HG03103 (cell line): ENCODE measurements at regions not wholly inside any gene's neighbourhood (a gene's known extent, or its start where the extent isn't known, plus 50 kb on each side); places are given as distances from the start of the nearest gene placed in this dataset.

ENCODE experiments used
- ATAC-seq: cut with Tn5 transposase; IDR thresholded peaks from one replicate; pipeline ENCODE4 v1.9.1; 2021; ENCODE audit warnings: low read depth; ENCODE audit not compliant: unreplicated experiment

DNA sequence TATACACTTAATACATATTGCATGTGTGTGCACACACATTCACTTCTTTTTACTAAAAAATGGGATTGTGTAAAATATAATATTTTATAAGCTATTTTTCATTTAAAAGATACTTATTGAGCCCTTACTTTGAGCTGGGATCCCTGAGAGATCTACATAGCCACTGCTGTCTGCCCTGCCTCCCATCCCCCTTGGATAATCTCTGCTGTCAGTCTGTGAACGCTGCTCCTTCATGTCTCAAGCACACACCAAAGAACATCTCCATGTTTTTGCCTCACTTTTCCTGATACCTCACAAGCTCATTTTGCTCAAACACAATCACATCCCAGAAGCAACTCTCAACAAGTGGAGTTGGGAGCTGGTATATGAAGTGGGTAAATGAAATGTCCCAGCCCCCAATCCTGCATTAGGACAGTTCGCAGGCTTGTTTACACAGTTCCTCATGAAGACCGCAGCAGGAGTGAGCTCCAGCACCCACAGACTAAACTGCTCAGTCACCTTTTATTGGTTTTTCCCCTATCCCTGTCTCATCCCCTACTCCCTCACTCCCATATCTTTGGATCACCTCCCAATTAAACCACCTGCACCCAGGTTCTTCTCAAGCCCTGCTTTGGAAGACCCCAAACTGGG lies 108.3 kb upstream of the FRY start:
- ATAC-seq, result no peak

DNA sequence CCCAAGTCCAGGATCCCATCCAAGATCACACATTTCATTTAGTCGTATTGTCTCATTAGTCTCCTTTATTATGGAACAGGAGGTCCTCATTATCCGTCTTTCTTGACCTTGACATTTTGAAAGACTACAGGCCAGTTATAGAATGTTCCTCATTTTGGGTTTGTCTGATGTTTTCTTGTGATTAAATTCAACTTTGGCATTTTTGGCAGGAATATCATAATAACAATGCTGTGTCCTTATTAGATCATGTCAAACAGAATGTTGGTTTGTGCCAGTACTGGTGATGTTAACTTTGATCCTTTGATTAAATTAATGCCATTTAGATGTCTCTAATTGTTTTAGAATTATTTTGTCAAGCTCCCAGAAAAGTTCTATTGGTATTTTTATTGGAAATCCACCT lies 106.5 kb upstream of the FRY start:
- ATAC-seq, result no peak

DNA sequence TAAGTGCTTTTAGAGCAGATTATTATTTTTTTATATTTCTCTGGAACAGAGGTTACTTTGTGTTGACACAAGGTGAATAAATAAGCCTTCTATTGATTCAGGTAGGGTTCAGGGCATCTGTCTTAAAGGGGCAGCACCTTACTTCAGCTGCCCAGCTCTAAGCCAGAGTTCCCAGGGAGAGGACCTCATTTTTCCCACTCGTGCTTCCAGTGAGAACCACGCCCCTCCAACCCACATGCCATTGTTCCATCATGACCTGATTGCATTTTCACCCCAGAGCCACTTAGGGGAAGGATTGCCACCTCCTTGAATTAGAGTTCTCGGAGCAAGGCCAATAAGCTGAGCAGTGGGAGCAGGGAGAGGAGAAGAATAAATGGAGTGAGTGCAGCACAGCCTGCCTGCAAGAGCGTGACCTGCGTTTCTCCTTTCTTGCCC lies 104.3 kb upstream of the FRY start:
- ATAC-seq, result no peak

DNA sequence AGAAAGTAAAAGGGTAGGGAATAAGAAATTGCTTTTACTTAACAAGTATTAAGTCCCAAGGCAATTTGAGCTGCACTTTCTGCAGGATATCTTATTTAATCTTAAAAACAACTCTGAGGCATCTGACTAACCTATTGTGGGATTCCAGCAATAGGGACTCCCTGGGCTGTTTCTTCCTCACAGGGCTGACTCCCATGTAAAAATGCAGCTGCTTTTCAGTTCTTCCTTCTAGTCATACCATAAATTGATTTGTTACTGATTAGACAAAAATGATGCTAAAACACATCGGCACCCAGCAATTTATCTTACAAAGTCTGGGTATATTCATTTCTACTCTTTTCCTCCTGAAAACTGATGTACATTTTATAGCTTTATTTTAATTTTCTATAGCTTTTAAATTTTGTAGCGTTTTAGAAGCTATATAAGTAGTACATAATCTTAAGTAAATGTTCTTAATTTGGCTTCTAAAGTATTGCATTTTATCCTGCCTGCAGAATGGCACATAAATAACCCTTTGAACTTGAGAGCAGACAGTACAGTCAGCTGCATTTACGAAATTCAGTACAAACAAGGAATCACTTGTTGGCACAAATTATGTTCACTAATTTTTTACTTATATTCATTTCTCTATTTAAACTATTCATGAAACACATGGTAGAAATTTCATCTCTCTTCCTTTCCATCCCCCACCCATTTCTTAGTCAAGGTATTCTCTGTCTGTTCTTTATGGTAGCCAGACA lies 102.4 kb upstream of the FRY start:
- no peak for ATAC-seq

DNA sequence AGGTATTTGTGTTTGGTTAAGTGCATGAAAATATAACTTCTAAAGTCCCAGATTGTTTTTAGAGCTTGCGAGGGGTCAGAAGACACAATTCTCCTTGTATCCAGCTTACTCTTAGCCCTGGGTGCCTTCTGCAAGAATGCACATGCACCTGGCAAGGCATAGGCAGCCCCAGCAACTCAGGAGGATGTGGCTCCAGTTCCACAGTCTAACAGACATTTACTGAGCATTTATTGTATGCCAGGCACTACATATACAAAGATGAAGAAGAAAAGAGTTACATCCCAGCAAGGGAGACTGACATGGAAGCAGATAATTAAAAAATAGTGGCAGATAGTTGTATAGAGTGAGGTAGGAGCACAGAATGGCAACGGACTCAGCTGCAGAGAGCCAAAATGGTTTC lies 101.1 kb upstream of the FRY start:
- peak; percentile 18 for ATAC-seq

DNA sequence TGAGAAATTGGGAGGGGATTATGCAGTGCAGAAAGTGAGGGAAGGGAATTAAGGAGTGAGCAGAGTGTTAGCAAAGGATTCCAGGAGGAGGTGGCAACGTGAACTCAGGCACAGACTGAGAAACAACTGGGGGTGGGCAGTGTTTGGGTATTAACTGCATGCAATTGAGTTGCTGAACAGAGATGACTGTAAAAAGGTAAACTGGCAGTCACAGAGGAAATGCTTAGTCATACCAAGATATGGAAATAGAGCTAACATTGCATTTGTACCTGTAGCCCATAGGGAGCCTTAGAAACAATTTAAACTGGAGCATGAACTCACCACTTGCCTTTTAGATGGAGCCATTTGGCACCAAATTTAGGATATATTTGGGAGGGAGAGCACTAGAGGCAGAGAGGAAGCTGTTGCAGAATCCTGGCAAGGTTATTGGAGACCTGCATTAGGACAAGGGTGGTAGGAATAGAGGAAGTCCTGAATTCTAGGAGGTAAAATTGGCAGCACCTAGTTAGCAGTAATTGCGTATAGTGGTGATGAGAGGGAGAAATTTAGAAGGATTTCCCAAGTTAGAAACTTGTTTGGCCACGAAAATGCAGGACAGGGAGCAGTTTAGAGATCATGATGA lies 100.6 kb upstream of the FRY start:
- ATAC-seq, result peak; percentile 98

DNA sequence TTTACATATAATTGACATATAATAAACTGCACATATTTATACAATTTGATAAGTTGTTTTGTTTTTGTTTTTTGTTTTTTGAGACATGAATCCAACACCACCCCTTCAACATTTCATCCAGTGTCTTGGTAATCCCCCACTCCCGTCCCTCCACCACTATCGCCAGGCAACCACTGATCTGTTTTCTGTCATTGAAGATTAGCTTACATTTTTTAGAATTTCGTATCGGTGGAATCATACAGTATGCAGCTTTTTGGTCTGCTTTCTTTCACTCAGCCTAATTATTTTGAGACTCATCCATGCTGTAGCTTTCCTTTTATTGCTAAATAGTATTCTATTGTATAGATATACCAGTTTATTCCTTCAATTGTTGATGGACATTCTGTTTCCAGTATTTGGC lies 94.1 kb upstream of the FRY start:
- no peak for ATAC-seq

DNA sequence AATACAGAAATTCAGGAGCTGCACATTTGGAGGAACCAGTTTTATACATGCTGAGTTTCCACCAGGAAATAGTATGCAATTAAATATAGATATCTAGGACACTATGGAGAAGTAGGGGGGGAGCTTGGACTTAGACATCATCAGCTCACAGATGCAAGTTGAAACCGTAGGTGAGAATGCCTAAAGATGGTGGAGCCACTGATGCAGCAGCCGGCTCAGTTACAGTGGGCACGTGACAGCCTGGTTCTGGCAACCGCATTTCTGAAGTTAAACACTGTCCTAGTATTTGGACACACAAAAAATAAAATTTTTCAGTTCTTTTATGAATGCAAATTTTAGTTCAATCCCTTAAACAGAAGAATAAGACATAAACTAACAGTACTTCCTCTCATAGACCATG lies 91.5 kb upstream of the FRY start:
- ATAC-seq, result no peak

DNA sequence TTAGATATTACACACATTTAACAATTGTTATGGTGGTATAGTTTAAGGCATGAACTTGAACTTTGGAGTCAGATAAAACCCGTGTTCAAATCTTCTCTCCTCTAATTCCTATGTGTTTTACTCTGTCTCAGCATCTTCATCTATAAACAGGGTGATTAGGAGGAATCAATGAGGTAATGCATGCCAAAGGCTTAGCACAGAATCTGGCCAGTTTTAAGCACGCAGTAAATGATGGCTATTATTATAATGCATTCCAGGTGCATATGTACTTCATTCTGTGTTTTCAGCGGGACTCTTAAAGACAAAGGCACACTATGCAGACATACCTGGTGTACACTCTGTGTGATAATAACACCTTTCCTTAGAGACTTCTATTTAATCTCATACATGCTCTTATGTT lies 88.0 kb upstream of the FRY start:
- no peak for ATAC-seq

DNA sequence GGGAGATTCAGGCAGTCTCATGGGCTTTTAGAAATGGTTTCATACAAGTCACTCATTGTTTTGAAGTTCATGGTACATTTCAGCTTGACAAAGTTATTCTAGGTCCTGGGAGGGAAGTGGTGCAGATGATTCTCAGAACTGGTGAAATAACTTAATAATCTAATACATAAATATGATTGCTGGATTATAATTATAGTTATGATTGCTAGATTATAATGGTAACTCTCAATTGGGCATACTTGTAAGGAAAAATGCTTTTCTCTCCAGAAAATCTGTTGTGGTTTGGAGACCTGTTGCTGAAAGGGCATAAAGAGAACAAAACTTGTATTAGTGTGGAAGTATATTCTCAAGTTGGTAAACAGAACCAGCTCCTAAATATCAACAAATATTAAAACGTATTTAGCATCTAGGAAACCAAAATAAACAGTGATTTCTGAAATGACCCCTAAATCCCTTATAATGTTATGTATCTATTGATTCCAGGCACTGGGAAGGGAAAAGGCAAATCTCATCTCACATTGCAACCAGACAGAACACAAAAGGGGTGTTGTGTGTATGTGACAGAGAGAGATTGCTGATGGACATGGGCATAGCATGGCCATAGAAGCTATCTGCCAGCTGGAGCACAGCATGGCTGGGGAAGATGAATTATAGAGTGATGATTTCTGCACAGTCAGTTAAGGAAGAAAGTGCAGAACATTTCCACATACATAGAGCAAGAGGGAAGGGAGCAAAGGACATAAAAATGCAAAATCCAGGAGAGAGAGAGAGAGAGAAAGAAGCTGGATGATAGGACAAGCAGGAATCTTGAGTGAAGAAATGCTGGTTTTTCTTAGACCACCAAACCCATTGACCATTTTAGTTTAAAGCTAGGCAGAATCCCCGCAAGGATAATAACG lies 87.1 kb upstream of the FRY start:
- ATAC-seq, result no peak

DNA sequence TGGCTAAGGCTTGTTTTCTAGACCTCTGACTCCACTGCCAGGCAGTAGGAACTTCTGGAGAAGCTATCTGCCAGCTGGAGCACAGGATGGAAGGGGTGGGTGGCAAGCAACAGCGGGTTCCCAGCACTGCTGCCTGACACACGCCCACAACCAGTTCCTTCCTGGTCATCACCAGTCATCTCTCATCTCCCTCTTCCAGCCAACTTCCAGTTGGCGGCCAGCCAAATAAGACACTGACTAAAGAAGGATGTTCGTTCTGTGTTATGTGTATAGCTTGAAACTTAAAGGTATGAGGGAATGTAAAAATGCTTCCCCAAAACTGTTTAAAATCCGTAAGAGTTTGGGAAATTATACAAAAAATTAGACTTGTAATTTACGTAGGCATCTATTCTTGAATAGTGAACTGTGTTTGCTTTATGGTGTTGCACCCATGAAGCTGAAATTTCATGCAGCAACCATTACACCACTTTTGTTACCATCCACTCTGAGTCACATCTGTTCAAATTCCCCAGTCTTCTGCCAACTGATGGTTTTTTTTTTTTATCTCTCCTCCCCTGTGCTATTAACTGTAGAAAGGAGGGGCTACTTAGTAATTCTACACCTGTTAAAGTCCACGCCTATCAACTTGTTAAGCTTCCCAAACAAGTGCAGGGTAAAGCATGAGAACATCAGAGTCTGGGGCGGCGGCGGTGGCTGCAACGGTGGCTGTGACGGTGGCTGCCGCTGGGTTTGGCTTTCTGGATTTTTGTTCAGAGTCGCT lies 86.2 kb upstream of the FRY start:
- no peak for ATAC-seq

DNA sequence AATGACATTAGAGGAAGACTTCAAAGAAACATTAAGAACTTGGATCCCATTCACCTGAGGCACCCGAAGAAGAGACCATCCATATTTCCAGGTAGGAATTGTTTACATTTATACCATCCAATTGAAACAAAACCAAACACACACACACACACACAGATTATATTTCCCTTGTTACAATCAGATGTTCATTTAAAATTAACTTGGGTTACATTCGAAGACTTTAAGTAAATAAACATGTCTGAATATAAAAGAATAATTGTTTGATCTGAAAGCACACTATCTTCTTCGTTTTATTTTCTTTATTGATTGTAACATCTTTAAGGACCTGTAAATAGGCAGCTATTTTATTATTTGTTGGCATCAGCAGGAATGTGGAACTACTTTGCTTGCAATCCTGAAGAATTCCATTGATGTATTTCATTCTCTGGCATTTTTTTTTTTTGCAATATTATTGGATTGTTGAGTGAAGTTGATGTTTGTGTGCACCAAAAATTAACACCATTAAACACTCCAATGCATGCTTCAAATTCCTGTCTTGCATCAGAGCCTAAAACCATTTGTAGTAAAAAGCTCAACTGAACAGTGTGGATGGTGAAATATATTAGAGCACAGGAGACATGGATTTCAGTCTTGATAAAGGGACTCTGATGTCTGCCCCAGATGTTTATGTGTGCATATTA lies 85.3 kb upstream of the FRY start:
- no peak for ATAC-seq

DNA sequence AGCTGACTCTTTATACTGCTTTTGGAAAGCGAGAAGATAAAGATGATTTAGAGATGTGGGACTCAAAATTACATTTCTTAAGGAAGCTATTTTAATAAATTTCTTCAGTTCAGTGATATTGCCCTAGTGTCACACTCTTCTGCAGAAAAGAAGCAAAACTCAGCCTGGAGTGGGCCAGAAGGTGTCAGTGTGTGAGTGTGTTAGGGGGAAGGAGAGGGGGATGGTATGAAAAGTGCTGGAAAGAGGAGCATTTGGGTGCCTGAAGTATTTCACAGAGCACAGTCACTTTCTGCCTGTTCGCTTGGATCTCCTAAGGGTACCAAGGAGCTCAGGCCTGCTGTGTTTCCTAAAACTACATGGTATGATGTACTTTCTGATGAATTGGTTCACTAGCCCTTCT lies 84.5 kb upstream of the FRY start:
- no peak for ATAC-seq

DNA sequence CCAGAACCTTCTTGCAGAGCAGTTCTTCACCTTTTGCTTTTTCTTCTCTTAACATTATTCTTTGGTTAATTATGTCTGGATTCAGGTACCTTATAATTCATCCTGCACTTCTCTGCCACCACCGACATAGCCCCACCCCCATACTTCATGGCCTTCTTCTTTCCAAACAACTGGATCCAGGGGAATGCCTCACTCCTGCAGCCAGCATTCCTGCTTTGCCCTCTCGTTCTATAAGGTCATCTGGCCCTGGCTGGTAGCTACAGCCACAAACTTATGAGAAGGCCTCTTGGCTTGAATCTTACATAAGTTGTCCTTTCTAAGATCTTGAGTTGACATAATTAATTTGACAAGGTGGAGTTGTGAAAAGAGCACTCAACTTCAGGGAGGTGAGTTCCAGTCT lies 84.1 kb upstream of the FRY start:
- ATAC-seq, result no peak

DNA sequence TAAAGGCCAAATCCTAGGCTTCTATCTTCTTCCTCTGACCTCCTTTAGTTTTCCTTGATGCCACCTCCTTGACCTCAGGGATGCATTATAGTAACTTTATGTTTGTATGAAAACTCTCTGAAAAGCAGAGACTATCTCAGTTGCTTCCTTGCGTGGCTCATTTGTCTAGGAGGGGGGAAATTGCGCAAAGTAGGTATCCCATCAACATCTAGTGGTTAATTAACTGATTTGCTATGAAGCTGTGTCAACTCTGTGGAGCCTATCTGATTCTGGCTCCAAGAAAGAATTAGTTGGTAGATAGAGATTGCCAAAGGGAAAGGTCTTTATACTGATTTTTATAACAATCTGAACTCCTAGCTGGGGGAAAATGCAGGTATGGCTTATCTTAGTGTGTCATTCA lies 82.1 kb upstream of the FRY start:
- no peak for ATAC-seq

DNA sequence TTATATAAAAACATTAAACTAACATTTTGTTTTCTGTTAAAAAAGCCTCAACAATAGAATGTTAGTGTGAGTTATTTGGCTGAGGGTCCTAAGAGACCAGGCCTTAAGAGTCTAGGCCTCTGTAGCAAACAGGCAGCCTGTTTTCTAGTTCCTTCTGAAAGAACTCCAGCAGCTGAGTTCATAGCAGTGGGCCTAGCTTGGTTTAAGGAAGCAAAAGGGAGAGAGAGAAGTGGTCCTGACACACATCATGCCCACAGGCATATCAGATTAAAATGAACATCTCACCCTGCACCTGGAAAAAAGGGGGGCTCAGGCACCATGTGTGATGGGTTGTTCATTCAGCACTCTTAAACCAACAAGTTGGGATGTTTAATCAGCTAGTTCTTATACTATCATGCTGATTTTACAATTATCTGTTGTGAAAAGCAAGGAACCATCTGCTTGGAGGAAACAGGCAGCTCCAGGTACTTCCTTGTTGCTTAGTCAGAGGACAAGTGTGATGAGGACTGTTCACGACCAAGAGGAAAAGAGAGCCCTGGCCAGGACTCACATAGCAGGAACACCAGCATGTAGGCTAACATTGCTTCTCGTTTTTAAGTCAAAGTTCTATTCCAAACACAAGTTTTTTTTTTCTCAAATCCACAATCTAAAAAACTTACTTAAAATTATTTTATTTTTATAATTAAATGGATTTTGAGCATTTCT lies 81.3 kb upstream of the FRY start:
- ATAC-seq, result no peak

DNA sequence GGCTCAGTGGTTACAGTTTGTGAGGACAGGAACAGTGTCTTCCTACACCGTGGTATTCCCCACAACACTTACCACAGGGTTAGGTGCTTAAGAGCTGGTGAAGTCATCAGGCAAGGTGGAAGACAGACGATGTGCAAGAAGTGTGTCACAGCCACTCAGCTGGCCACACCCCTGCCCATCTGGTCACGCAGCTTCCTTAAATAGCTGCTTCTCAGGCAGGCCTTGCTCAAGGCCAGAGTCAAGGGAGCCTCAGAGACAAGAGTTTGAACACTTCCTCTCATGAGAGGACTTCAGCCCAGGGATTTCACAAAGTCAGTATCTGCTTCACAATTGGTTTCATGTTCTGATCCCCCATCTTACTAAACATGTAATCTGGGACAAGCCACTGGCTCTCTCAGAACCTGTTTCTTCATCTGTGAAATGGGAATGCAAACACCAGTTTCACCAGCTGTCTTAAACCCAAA lies 80.3 kb upstream of the FRY start:
- ATAC-seq, result peak; percentile 88

DNA sequence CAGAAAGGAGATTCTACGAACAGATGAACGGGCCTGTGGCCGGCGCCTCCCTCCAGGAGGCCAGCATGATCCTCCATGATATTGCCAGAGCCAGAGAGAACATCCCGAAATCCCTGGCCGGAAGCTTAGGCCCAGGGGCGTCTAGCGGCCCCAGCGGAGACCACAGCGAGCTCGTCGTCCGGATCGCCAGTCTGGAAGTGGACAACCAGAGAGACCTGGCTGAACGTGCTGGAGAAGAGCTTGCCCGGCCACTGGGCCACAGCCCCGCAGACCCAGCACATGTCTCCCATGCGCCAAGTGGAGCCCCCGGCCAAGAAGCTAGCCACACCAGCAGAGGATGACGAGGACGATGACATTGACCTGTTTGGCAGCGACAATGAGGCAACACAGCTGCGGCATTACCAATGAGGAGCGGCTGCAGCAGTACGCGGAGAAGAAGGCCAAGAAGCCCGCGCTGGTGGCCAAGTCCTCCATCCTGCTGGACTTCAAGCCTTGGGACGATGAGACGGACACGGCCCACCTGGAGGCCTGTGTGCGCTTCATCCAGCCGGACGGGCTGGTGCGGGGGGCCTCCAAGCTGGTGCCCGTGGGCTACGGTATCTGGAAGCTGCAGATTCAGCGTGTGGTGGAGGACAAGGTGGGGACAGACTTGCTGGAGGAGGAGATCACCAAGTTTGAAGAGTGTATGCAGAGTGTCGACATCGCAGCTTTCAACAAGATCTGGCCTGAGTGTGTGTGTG lies 78.8 kb upstream of the FRY start:
- no peak for ATAC-seq
